ENCODE measurements at regions not wholly inside any gene's neighbourhood (a gene's known extent, or its start where the extent isn't known, plus 50 kb on each side); places are given as distances from the start of the nearest gene placed in this dataset.

GRCh38 chr2:172300851-172301250 is 126.5 kb upstream of the ITGA6 start:
- peaks cover 8 to 15% of the 10 kb centered on the region in 2 donors for H3K4me1 ChIP-seq (ENCODE audit: control insufficient read depth in 1 of 2, insufficient read depth in 2 of 2, low read length in 2 of 2)
- H3K27me3 Mint-ChIP-seq (ENCODE audit: low read depth in 3 of 3) = peaks cover 0 to 8% (median 2%) of the 10 kb centered on the region in 3 donors
- no peaks in the 10 kb centered on the region for H3K27me3 ChIP-seq (ENCODE audit: control insufficient read depth in 2 of 2, insufficient read depth in 2 of 2, low read length in 2 of 2)
- WGBS (ENCODE audit: insufficient coverage) = 100% methylated on average over 1 of the region's 4 CpGs
- TF ChIP-seq CTCF (IDR thresholded peaks at IDR 0.05) = no peak
- H3K27ac ChIP-seq (ENCODE audit: low read depth in 1 of 2, low read length in 2 of 2) = no peak overlapping the region
- no peak for DNase-seq
- H3K79me2 ChIP-seq (ENCODE audit: insufficient read depth, low read length) = no peaks in the 10 kb centered on the region
- no peaks in the 10 kb centered on the region for H3K36me3 ChIP-seq (replicated peaks in 1 of 2; ENCODE audit: control insufficient read depth in 1 of 2, insufficient read depth in 2 of 2, low read length in 2 of 2)
- intact Hi-C loops (cut with micrococcal nuclease) = no loop called here
- no peak overlapping the region for H3K4me3 ChIP-seq (replicated peaks in 1 of 3; ENCODE audit: low read depth in 2 of 3, low read length in 3 of 3)
- no peaks in the 10 kb centered on the region for H3K36me3 Mint-ChIP-seq
- no peak overlapping the region for H3K4me3 Mint-ChIP-seq
- H3K9me3 Mint-ChIP-seq = no peaks in the 10 kb centered on the region
- H4K20me1 ChIP-seq (ENCODE audit: insufficient read depth, low read length) = no peaks in the 10 kb centered on the region
- H3K27ac Mint-ChIP-seq = no peak overlapping the region
- no peaks in the 10 kb centered on the region for H3K9me3 ChIP-seq (replicated peaks in 1 of 2; ENCODE audit: control insufficient read depth in 1 of 2, insufficient read depth in 1 of 2, low read length in 2 of 2)
- H2AFZ ChIP-seq (ENCODE audit: insufficient read depth, low read depth, low read length, poor library complexity, severe bottlenecking) = no peak overlapping the region
- no peak overlapping the region for H3K9ac ChIP-seq (ENCODE audit: insufficient read depth, low read length, poor library complexity, severe bottlenecking)
- peaks cover 16% of the 10 kb centered on the region for H3K4me1 Mint-ChIP-seq
- H3K4me2 ChIP-seq (replicated peaks; ENCODE audit: extremely low read depth, low read length, poor library complexity, severe bottlenecking) = no peak overlapping the region

GRCh38 chr2:172305066-172305465 is 122.3 kb upstream of the ITGA6 start:
- TF ChIP-seq CTCF (IDR thresholded peaks at IDR 0.05) = no peak
- no peaks in the 10 kb centered on the region for H3K79me2 ChIP-seq (ENCODE audit: insufficient read depth, low read length)
- no peaks in the 10 kb centered on the region for H3K36me3 Mint-ChIP-seq
- H3K4me2 ChIP-seq (replicated peaks; ENCODE audit: extremely low read depth, low read length, poor library complexity, severe bottlenecking) = no peak overlapping the region
- H3K4me1 Mint-ChIP-seq = peaks cover 14% of the 10 kb centered on the region
- peaks cover 0 to 2% (median 0%) of the 10 kb centered on the region in 7 donors for H3K9me3 Mint-ChIP-seq
- H3K27ac ChIP-seq (ENCODE audit: low read depth in 1 of 2, low read length in 2 of 2) = no peak overlapping the region
- H3K4me3 ChIP-seq (replicated peaks in 1 of 3; ENCODE audit: low read depth in 2 of 3, low read length in 3 of 3) = no peak overlapping the region
- intact Hi-C loops (cut with micrococcal nuclease) = no loop called here
- 90% methylated on average over 3 of the region's 3 CpGs for WGBS (ENCODE audit: insufficient coverage)
- no peaks in the 10 kb centered on the region for H3K36me3 ChIP-seq (replicated peaks in 1 of 2; ENCODE audit: control insufficient read depth in 1 of 2, insufficient read depth in 2 of 2, low read length in 2 of 2)
- H2AFZ ChIP-seq (ENCODE audit: insufficient read depth, low read depth, low read length, poor library complexity, severe bottlenecking) = no peak overlapping the region
- H4K20me1 ChIP-seq (ENCODE audit: insufficient read depth, low read length) = no peaks in the 10 kb centered on the region
- H3K4me3 Mint-ChIP-seq = no peak overlapping the region
- H3K27me3 ChIP-seq (ENCODE audit: control insufficient read depth in 2 of 2, insufficient read depth in 2 of 2, low read length in 2 of 2) = no peaks in the 10 kb centered on the region
- peaks cover 0 to 3% of the 10 kb centered on the region in 2 donors for H3K4me1 ChIP-seq (ENCODE audit: control insufficient read depth in 1 of 2, insufficient read depth in 2 of 2, low read length in 2 of 2)
- DNase-seq = no peak
- H3K27me3 Mint-ChIP-seq (ENCODE audit: low read depth in 3 of 3) = peaks cover 0 to 3% (median 0%) of the 10 kb centered on the region in 3 donors
- H3K9me3 ChIP-seq (replicated peaks in 1 of 2; ENCODE audit: control insufficient read depth in 1 of 2, insufficient read depth in 1 of 2, low read length in 2 of 2) = no peaks in the 10 kb centered on the region
- no peak overlapping the region for H3K9ac ChIP-seq (ENCODE audit: insufficient read depth, low read length, poor library complexity, severe bottlenecking)
- no peak overlapping the region for H3K27ac Mint-ChIP-seq
